Stomach smooth muscle (tissue), 2 donors: ENCODE measurements at regions not wholly inside any gene's neighbourhood (a gene's known extent, or its start where the extent isn't known, plus 50 kb on each side); places are given as distances from the start of the nearest gene placed in this dataset.

Experiments used
- H3K27ac ChIP-seq: one replicate; pipeline ENCODE4 v1.7.0; 2013; ENCODE audit warnings: mild to moderate bottlenecking, low read length, inconsistent platforms
- H3K27me3 ChIP-seq, 2 donors: one replicate each; pipeline ENCODE4 v1.7.0; 2013; ENCODE audit warnings: low read length in 2 of 2; ENCODE audit not compliant: insufficient read depth in 2 of 2, control insufficient read depth in 1 of 2
- H3K36me3 ChIP-seq, 2 donors: one replicate each; pipeline ENCODE4 v1.7.0; 2013; ENCODE audit warnings: low read length in 2 of 2; ENCODE audit not compliant: control insufficient read depth in 2 of 2, insufficient read depth in 2 of 2
- H3K4me1 ChIP-seq: one replicate; pipeline ENCODE4 v1.7.0; 2013; ENCODE audit warnings: low read length; ENCODE audit not compliant: control insufficient read depth, insufficient read depth
- H3K4me3 ChIP-seq, 2 donors: one replicate each; pipeline ENCODE4 v1.7.0; 2013; ENCODE audit warnings: low read length in 2 of 2
- H3K9ac ChIP-seq, 2 donors: one replicate each; pipeline ENCODE4 v1.7.0; 2013; ENCODE audit warnings: low read length in 2 of 2, mild to moderate bottlenecking in 1 of 2
- H3K9me3 ChIP-seq, 2 donors: one replicate each; pipeline ENCODE4 v1.7.0; 2013; ENCODE audit warnings: low read length in 2 of 2; ENCODE audit not compliant: control insufficient read depth in 2 of 2
- donor health status: healthy.
- donor health status: Pancreatic carcinoma.

- no peaks in the 10 kb centered on the region for H3K36me3 ChIP-seq
- no peaks in the 10 kb centered on the region for H3K27me3 ChIP-seq
- no peak overlapping the region for H3K9ac ChIP-seq
- no peak overlapping the region for H3K27ac ChIP-seq
- no peak overlapping the region for H3K4me3 ChIP-seq
- H3K9me3 ChIP-seq: no peaks in the 10 kb centered on the region
- H3K4me1 ChIP-seq: no peaks in the 10 kb centered on the region
Measured at GRCh38 chr13:71089056-71089455, 777.9 kb downstream of the DACH1 start.

DNA sequence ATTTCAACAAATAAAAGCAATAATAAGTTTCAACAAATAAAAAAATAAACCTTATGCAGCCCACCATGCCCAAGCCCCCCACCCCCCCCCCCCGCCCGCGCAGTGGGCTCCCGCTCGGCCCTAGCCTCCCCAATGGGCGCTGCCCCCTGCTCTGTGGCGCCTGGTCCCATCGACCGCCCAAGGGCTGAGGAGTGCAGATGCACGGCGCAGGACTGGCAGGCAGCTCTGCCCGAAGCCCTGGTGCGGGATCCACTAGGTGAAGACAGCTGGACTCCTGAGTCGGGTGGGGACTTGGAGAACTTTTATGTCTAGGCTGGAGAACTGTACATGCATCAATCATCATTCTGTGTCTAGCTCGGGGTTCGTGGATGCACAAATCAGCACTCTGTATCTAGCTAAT is 779.6 kb downstream of the DACH1 start:
- no peaks in the 10 kb centered on the region for H3K36me3 ChIP-seq
- H3K4me3 ChIP-seq: no peak overlapping the region
- H3K4me1 ChIP-seq: no peaks in the 10 kb centered on the region
- no peak overlapping the region for H3K27ac ChIP-seq
- H3K9me3 ChIP-seq: no peaks in the 10 kb centered on the region
- no peaks in the 10 kb centered on the region for H3K27me3 ChIP-seq
- no peak overlapping the region for H3K9ac ChIP-seq

GRCh38 chr13:71087006-71087405 is 780.0 kb downstream of the DACH1 start:
- Histone ChIP-seq H3K4me1 (no peaks in the 10 kb centered on the region), H3K4me3 (no peak overlapping the region), H3K9me3 (no peaks in the 10 kb centered on the region), H3K36me3 (no peaks in the 10 kb centered on the region), H3K27ac (no peak overlapping the region), H3K27me3 (no peaks in the 10 kb centered on the region), H3K9ac (no peak overlapping the region)

DNA sequence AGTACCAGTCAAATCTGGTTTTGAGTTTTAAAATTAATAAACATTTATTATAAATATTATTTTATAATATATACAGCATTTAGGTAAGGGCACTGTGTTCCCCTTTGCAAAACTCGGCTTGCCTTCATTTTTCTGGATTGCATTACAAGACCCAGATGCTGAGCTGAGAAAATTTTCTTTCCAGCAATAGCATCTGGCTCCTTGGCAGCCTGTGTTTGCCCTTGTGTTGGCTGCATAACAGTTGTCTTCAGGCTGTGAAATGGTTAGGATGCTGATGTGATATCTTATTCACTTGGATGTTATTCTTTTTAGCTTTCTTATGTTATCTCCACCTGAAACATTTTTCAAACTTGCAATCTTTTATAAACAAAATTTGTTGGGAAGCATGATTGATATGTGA is 784.4 kb downstream of the DACH1 start:
- no peak overlapping the region for H3K9ac ChIP-seq
- H3K4me1 ChIP-seq: no peaks in the 10 kb centered on the region
- H3K27ac ChIP-seq: no peak overlapping the region
- H3K9me3 ChIP-seq: no peaks in the 10 kb centered on the region
- no peaks in the 10 kb centered on the region for H3K27me3 ChIP-seq
- H3K36me3 ChIP-seq: no peaks in the 10 kb centered on the region
- no peak overlapping the region for H3K4me3 ChIP-seq

GRCh38 chr13:71079638-71080037 is 787.4 kb downstream of the DACH1 start:
- H3K4me1 ChIP-seq: no peaks in the 10 kb centered on the region
- no peak overlapping the region for H3K4me3 ChIP-seq
- H3K36me3 ChIP-seq: no peaks in the 10 kb centered on the region
- H3K27me3 ChIP-seq: no peaks in the 10 kb centered on the region
- H3K9me3 ChIP-seq: no peaks in the 10 kb centered on the region
- H3K27ac ChIP-seq: no peak overlapping the region
- no peak overlapping the region for H3K9ac ChIP-seq

- no peaks in the 10 kb centered on the region for H3K9me3 ChIP-seq
- H3K36me3 ChIP-seq: no peaks in the 10 kb centered on the region
- no peak overlapping the region for H3K4me3 ChIP-seq
- H3K9ac ChIP-seq: no peak overlapping the region
- H3K27me3 ChIP-seq: no peaks in the 10 kb centered on the region
- H3K27ac ChIP-seq: no peak overlapping the region
- no peaks in the 10 kb centered on the region for H3K4me1 ChIP-seq
Measured at GRCh38 chr13:71068041-71068440, 799.0 kb downstream of the DACH1 start.

- H3K4me1 ChIP-seq: no peaks in the 10 kb centered on the region
- no peaks in the 10 kb centered on the region for H3K36me3 ChIP-seq
- no peak overlapping the region for H3K9ac ChIP-seq
- no peak overlapping the region for H3K27ac ChIP-seq
- no peak overlapping the region for H3K4me3 ChIP-seq
- H3K27me3 ChIP-seq: no peaks in the 10 kb centered on the region
- H3K9me3 ChIP-seq: no peaks in the 10 kb centered on the region
Measured at GRCh38 chr13:71067165-71067815, 799.7 kb downstream of the DACH1 start.

DNA sequence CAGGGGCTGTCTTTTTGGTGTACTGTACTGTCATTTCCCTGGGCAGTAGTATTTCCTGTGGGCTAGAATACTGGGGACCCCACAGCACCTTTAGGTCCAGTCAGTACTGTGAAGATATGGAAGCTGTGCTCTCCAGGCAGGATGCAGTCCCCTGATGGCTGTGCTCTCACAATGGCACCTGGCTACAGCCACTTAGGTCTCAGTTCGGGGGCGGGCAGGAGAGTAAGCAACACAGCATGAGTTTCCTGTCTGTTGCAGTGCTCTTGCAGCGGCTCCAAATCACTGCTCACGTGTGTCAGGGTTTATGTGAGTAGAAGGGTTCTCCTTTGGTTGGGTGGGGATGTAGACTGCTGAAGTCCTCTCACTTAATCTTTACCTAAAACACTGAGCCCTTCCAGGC is 810.4 kb downstream of the DACH1 start:
- Histone ChIP-seq H3K4me3 (no peak overlapping the region), H3K4me1 (no peaks in the 10 kb centered on the region), H3K27me3 (no peaks in the 10 kb centered on the region), H3K9me3 (peaks cover 0 to 4% of the 10 kb centered on the region in 2 donors), H3K9ac (no peak overlapping the region), H3K36me3 (no peaks in the 10 kb centered on the region), H3K27ac (no peak overlapping the region)

DNA sequence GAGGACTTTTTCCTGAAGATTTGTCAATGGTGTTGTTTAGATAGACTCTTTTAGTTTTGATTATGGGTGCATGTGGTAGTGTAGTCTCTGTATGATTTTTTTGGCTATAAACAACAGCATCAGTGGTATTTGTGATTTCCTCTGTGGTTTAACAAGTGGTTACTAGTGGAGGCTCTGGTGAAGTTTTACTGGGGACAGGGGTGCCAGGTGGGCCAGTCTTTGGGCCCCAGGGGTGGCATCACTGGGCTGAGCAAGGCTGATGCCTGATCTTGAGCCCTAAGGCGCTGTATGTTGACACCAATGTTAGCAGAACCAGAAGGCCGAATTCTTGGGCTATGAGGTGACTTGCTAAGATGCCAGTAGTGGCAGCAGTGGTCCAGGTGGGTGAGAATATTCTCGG is 811.4 kb downstream of the DACH1 start:
- no peak overlapping the region for H3K27ac ChIP-seq
- peaks cover 0 to 4% of the 10 kb centered on the region in 2 donors for H3K9me3 ChIP-seq
- H3K4me1 ChIP-seq: no peaks in the 10 kb centered on the region
- H3K4me3 ChIP-seq: no peak overlapping the region
- no peaks in the 10 kb centered on the region for H3K36me3 ChIP-seq
- H3K9ac ChIP-seq: no peak overlapping the region
- H3K27me3 ChIP-seq: no peaks in the 10 kb centered on the region

DNA sequence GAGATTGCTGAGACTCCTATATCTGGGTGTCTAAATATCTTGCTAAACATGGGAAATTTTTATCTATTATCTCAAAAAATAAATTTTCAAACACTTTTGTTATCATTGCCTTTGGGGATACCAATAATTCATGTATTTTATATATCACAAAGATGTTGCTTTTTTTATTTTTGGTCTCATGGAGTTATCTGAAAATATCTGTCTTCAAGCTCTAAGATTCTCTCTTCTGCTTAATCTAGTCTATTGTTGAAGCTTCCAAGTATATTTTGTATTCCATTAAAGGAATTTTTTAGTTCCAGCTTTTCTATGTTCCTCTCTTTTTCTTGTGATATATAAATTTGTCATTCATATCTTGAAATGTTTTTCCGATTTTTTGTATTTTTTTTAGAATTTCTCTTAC is 812.0 kb downstream of the DACH1 start:
- Histone ChIP-seq H3K4me3 (no peak overlapping the region), H3K9ac (no peak overlapping the region), H3K27me3 (no peaks in the 10 kb centered on the region), H3K36me3 (no peaks in the 10 kb centered on the region), H3K9me3 (peaks cover 0 to 4% of the 10 kb centered on the region in 2 donors), H3K4me1 (no peaks in the 10 kb centered on the region), H3K27ac (no peak overlapping the region)

GRCh38 chr13:71054358-71054757 is 812.6 kb downstream of the DACH1 start:
- Histone ChIP-seq H3K36me3 (no peaks in the 10 kb centered on the region), H3K9me3 (peaks cover 0 to 4% of the 10 kb centered on the region in 2 donors), H3K9ac (no peak overlapping the region), H3K27me3 (no peaks in the 10 kb centered on the region), H3K4me1 (no peaks in the 10 kb centered on the region), H3K27ac (no peak overlapping the region), H3K4me3 (no peak overlapping the region)
